SK-N-SH treated with all-trans-retinoic acid at 6 μM for 48 hours (cell line): ENCODE measurements at regions not wholly inside any gene's neighbourhood (a gene's known extent, or its start where the extent isn't known, plus 50 kb on each side); places are given as distances from the start of the nearest gene placed in this dataset.

Experiments used
- ATAC-seq: fragments of 200-7000 bp; cut with Tn5 transposase; 3 replicates; pipeline ENCODE4 v1.9.1; 2020; ENCODE audit warnings: mild to moderate bottlenecking, moderate library complexity
- ARNTL ChIP-seq: fragments of 450-650 bp; formaldehyde crosslinking; IDR thresholded peaks from 2 replicates; pipeline ENCODE4 v1.5.0; 2020; ENCODE audit warnings: low read depth, mild to moderate bottlenecking, moderate library complexity, borderline replicate concordance
- BACH2 ChIP-seq: fragments of 250-450 bp; sonication (Bioruptor Pico); IDR thresholded peaks from 2 replicates; pipeline ENCODE4 v1.9.0; 2021; ENCODE audit warnings: mild to moderate bottlenecking, borderline replicate concordance
- CREB5 ChIP-seq: fragments of 250-450 bp; sonication (Bioruptor Pico); IDR thresholded peaks from 2 replicates; pipeline ENCODE4 v1.5.1; 2020; ENCODE audit warnings: low read depth, mild to moderate bottlenecking, moderate library complexity
- CSDC2 ChIP-seq: fragments of 250-450 bp; sonication (Bioruptor Pico); IDR thresholded peaks from 2 replicates; pipeline ENCODE4 v1.5.0; 2020; ENCODE audit warnings: mild to moderate bottlenecking, moderate library complexity
- CSRNP3 ChIP-seq: fragments of 250-450 bp; sonication (Bioruptor Pico); IDR thresholded peaks from 2 replicates; pipeline ENCODE4 v1.5.1; 2021; ENCODE audit warnings: mild to moderate bottlenecking, moderate library complexity
- ESRRG ChIP-seq: fragments of 250-450 bp; sonication (Bioruptor Pico); IDR thresholded peaks from 2 replicates; pipeline ENCODE4 v1.6.1; 2021; ENCODE audit warnings: mild to moderate bottlenecking
- GLIS3 ChIP-seq: fragments of 250-450 bp; sonication (Bioruptor Pico); IDR thresholded peaks from 2 replicates; pipeline ENCODE4 v1.5.0; 2020; ENCODE audit warnings: mild to moderate bottlenecking, moderate library complexity
- ISL1 ChIP-seq: fragments of 250-450 bp; sonication (Bioruptor Pico); IDR thresholded peaks from 2 replicates; pipeline ENCODE4 v2.1.2; 2022; ENCODE audit warnings: mild to moderate bottlenecking, moderate library complexity
- PATZ1 ChIP-seq: fragments of 250-450 bp; sonication (Bioruptor Pico); IDR thresholded peaks from 2 replicates; pipeline ENCODE4 v1.8.0; 2020; ENCODE audit warnings: mild to moderate bottlenecking, moderate library complexity, borderline replicate concordance
- POU6F1 ChIP-seq: fragments of 250-450 bp; sonication (Bioruptor Pico); IDR thresholded peaks from 2 replicates; pipeline ENCODE4 v1.8.0; 2021; ENCODE audit warnings: low read depth, mild to moderate bottlenecking, moderate library complexity, borderline replicate concordance
- PPARA ChIP-seq: fragments of 250-450 bp; sonication (Bioruptor Pico); IDR thresholded peaks from 2 replicates; pipeline ENCODE4 v1.5.0; 2020; ENCODE audit warnings: mild to moderate bottlenecking, borderline replicate concordance
- RARB ChIP-seq: fragments of 250-450 bp; sonication (Bioruptor Pico); IDR thresholded peaks from 2 replicates; pipeline ENCODE4 v1.8.0; 2021; ENCODE audit warnings: mild to moderate bottlenecking, moderate library complexity
- SNAI2 ChIP-seq: fragments of 250-450 bp; sonication (Bioruptor Pico); IDR thresholded peaks from 2 replicates; pipeline ENCODE4 v1.5.0; 2020; ENCODE audit warnings: mild to moderate bottlenecking, moderate library complexity
- TCF4 ChIP-seq: fragments of 250-450 bp; sonication (Bioruptor Pico); IDR thresholded peaks from 2 replicates; pipeline ENCODE4 v1.8.0; 2021; ENCODE audit warnings: mild to moderate bottlenecking, moderate library complexity, borderline replicate concordance
- TOX ChIP-seq: fragments of 250-450 bp; sonication (Bioruptor Pico); IDR thresholded peaks from 2 replicates; pipeline ENCODE4 v1.8.0; 2021; ENCODE audit warnings: mild to moderate bottlenecking, moderate library complexity, borderline replicate concordance
- ZC3H10 ChIP-seq: fragments of 250-450 bp; sonication (Bioruptor Pico); IDR thresholded peaks from 2 replicates; pipeline ENCODE4 v1.5.1; 2021; ENCODE audit warnings: mild to moderate bottlenecking, moderate library complexity
- ZFP30 ChIP-seq: fragments of 450-650 bp; formaldehyde crosslinking; IDR thresholded peaks from 2 replicates; pipeline ENCODE4 v1.5.0; 2022; ENCODE audit warnings: mild to moderate bottlenecking, moderate library complexity
- ZNF565 ChIP-seq: fragments of 450-650 bp; formaldehyde crosslinking; conservative IDR thresholded peaks from 2 replicates; pipeline ENCODE4 v1.5.0; 2020; ENCODE audit warnings: low read depth, mild to moderate bottlenecking, moderate library complexity
- ZNF8 ChIP-seq: fragments of 450-650 bp; formaldehyde crosslinking; IDR thresholded peaks from 2 replicates; pipeline ENCODE4 v1.5.0; 2020; ENCODE audit warnings: mild to moderate bottlenecking, moderate library complexity

GRCh38 chr4:78721747-78722146, 54.4 kb upstream of the BMP2K start:
- no peak for ATAC-seq
- TF ChIP-seq RARB (CRISPR knock-in tag) (no peak), TOX (CRISPR knock-in tag) (no peak), CSDC2 (CRISPR knock-in tag) (no peak), ZFP30 (no peak), BACH2 (CRISPR knock-in tag) (no peak), ISL1 (CRISPR knock-in tag) (no peak), ZNF565 (CRISPR knock-in tag) (no peak), ESRRG (no peak), TCF4 (no peak), SNAI2 (CRISPR knock-in tag) (no peak), ZNF8 (CRISPR knock-in tag) (no peak), CSRNP3 (CRISPR knock-in tag) (no peak), ZC3H10 (CRISPR knock-in tag) (no peak), GLIS3 (CRISPR knock-in tag) (no peak)

GRCh38 chr4:78722320-78722719, 53.8 kb upstream of the BMP2K start:
- no peak for ATAC-seq
- TF ChIP-seq POU6F1 (no peak), ZNF8 (CRISPR knock-in tag) (no peak), PPARA (CRISPR knock-in tag) (no peak), ISL1 (CRISPR knock-in tag) (no peak), PATZ1 (no peak)

- ATAC-seq: no peak
- no peak for TF ChIP-seq CSDC2 (CRISPR knock-in tag)
- no peak for TF ChIP-seq POU6F1
- TF ChIP-seq ARNTL: no peak
- TF ChIP-seq ESRRG: no peak
- TF ChIP-seq ZFP30: no peak
- TF ChIP-seq BACH2 (CRISPR knock-in tag): no peak
- no peak for TF ChIP-seq CSRNP3 (CRISPR knock-in tag)
- no peak for TF ChIP-seq CREB5 (CRISPR knock-in tag)
- TF ChIP-seq ZNF565 (CRISPR knock-in tag): no peak
- no peak for TF ChIP-seq PATZ1
- TF ChIP-seq SNAI2 (CRISPR knock-in tag): no peak
- TF ChIP-seq TCF4: no peak
- TF ChIP-seq ZC3H10 (CRISPR knock-in tag): no peak
Observed at GRCh38 chr4:78722878-78723277, 53.3 kb upstream of the BMP2K start.
